SK-N-MC (cell line): ENCODE measurements at regions not wholly inside any gene's neighbourhood (a gene's known extent, or its start where the extent isn't known, plus 50 kb on each side); places are given as distances from the start of the nearest gene placed in this dataset.
"Not testable (repeated sequence)": the region's sequence is repeated elsewhere in the genome, so short reads cannot be mapped to it uniquely, and the experiment has no call there.

Experiments
- EZH2 ChIP-seq: fragments of 200-600 bp; sonication (generic); IDR thresholded peaks from one replicate; pipeline ENCODE4 v1.6.1; 2017; ENCODE audit warnings: antibody characterized with exemption
- POLR2AphosphoS5 ChIP-seq: IDR thresholded peaks from 2 replicates; pipeline ENCODE4 v1.6.1; 2012; ENCODE audit warnings: mild to moderate bottlenecking, low read depth, low read length, borderline replicate concordance

DNA sequence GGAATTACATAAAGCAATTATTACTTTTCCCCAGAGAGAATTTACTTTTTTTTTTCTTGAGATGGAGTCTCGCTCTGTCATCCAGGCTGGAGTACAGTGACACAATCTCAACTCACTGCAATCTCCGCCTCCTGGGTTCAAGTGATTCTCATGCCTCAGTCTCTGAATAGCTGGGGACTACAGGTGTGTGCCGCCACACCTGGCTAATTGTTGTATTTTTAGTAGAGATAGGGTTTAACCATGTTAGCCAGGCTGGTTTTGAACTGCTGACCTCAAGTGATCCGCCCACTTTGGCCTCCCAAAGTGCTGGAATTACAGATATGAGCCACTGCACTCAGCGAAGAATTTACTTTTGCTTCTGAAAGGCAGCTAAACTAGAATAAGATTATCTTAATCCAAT is 181.6 kb downstream of the DLEU7 start:
- not testable (repeated sequence) for TF ChIP-seq POLR2AphosphoS5, EZH2
